ENCODE measurements at regions not wholly inside any gene's neighbourhood (a gene's known extent, or its start where the extent isn't known, plus 50 kb on each side); places are given as distances from the start of the nearest gene placed in this dataset.

- TF ChIP-seq, protein P1, sequence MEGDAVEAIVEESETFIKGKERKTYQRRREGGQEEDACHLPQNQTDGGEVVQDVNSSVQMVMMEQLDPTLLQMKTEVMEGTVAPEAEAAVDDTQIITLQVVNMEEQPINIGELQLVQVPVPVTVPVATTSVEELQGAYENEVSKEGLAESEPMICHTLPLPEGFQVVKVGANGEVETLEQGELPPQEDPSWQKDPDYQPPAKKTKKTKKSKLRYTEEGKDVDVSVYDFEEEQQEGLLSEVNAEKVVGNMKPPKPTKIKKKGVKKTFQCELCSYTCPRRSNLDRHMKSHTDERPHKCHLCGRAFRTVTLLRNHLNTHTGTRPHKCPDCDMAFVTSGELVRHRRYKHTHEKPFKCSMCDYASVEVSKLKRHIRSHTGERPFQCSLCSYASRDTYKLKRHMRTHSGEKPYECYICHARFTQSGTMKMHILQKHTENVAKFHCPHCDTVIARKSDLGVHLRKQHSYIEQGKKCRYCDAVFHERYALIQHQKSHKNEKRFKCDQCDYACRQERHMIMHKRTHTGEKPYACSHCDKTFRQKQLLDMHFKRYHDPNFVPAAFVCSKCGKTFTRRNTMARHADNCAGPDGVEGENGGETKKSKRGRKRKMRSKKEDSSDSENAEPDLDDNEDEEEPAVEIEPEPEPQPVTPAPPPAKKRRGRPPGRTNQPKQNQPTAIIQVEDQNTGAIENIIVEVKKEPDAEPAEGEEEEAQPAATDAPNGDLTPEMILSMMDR (conservative IDR thresholded peaks at IDR 0.05; ENCODE audit: low read depth, low read length): peak; percentile 93
- TF ChIP-seq EZH2phosphoT487 (IDR thresholded peaks at IDR 0.05; ENCODE audit: borderline replicate concordance, low read length): no peak
- no peak for TF ChIP-seq EZH2 (IDR thresholded peaks at IDR 0.05; ENCODE audit: low read length, unreplicated experiment)
These were observed 911.7 kb upstream of the TMEM132C start for GRCh38 chr12:127355061-127355841.

Data from PC-3 (cell line).